Stimulated activated CD4-positive, alpha-beta T cell treated with anti-CD3 and anti-CD28 coated beads, Interleukin-12 subunit alpha, Interleukin-12 subunit beta, amount 100 ng/mL, for 48 hours (primary cell): ENCODE measurements at regions not wholly inside any gene's neighbourhood (a gene's known extent, or its start where the extent isn't known, plus 50 kb on each side); places are given as distances from the start of the nearest gene placed in this dataset.

ENCODE experiments used
- DNase-seq, 3 donors: peaks; one replicate each; pipeline ENCODE4 v3.0.0-alpha.2; 2020; ENCODE audit warnings: low read depth in 2 of 3, low spot score in 1 of 3

- no peak for DNase-seq
Observed at GRCh38 chr2:220096406-220096805, 469.0 kb downstream of the SLC4A3 start.

- DNase-seq, result no peak
Observed at GRCh38 chr2:220101980-220102379, 474.6 kb downstream of the SLC4A3 start.

- DNase-seq, result no peak
Observed at GRCh38 chr2:220103596-220103995, 476.2 kb downstream of the SLC4A3 start.

- no peak for DNase-seq
Observed at GRCh38 chr2:220104871-220105351, 477.5 kb downstream of the SLC4A3 start.

- DNase-seq, result no peak
Observed at GRCh38 chr2:220106065-220106464, 478.6 kb downstream of the SLC4A3 start.

GRCh38 chr2:220107380-220107791 lies 480.0 kb downstream of the SLC4A3 start:
- DNase-seq, result no peak

GRCh38 chr2:220114443-220114842 lies 487.0 kb downstream of the SLC4A3 start:
- no peak for DNase-seq

- no peak for DNase-seq
Observed at GRCh38 chr2:220117025-220117424, 489.6 kb downstream of the SLC4A3 start.

GRCh38 chr2:220120041-220120440 lies 492.6 kb downstream of the SLC4A3 start:
- DNase-seq, result no peak

- no peak for DNase-seq
Observed at GRCh38 chr2:220123751-220124150, 496.3 kb downstream of the SLC4A3 start.

- no peak for DNase-seq
Observed at GRCh38 chr2:220125551-220125950, 498.1 kb downstream of the SLC4A3 start.

GRCh38 chr2:220127311-220127710 lies 499.9 kb downstream of the SLC4A3 start:
- no peak for DNase-seq

GRCh38 chr2:220127876-220128275 lies 500.4 kb downstream of the SLC4A3 start:
- DNase-seq, result no peak

GRCh38 chr2:220129391-220129790 lies 502.0 kb downstream of the SLC4A3 start:
- DNase-seq, result no peak

- DNase-seq, result no peak
Observed at GRCh38 chr2:220134756-220135534, 507.5 kb downstream of the SLC4A3 start.

GRCh38 chr2:220143336-220143735 lies 515.9 kb downstream of the SLC4A3 start:
- DNase-seq, result no peak

- no peak for DNase-seq
Observed at GRCh38 chr2:220144411-220144810, 517.0 kb downstream of the SLC4A3 start.

- no peak for DNase-seq
Observed at GRCh38 chr2:220147161-220148038, 520.0 kb downstream of the SLC4A3 start.

- no peak for DNase-seq
Observed at GRCh38 chr2:220148471-220149248, 521.2 kb downstream of the SLC4A3 start.

- no peak for DNase-seq
Observed at GRCh38 chr2:220151341-220151740, 523.9 kb downstream of the SLC4A3 start.

GRCh38 chr2:220152281-220152935 lies 525.0 kb downstream of the SLC4A3 start:
- no peak for DNase-seq
